HG03103 (cell line): ENCODE measurements at regions not wholly inside any gene's neighbourhood (a gene's known extent, or its start where the extent isn't known, plus 50 kb on each side); places are given as distances from the start of the nearest gene placed in this dataset.

Source experiments
- ATAC-seq: cut with Tn5 transposase; IDR thresholded peaks from one replicate; pipeline ENCODE4 v1.9.1; 2021; ENCODE audit warnings: low read depth; ENCODE audit not compliant: unreplicated experiment

- no peak for ATAC-seq
Measured at GRCh38 chr11:13104619-13105236, 95.6 kb downstream of the RASSF10 start.

GRCh38 chr11:13105237-13105844 lies 96.2 kb downstream of the RASSF10 start:
- no peak for ATAC-seq

- ATAC-seq, result no peak
Measured at GRCh38 chr11:13107544-13108044, 98.5 kb downstream of the RASSF10 start.

- ATAC-seq, result no peak
Measured at GRCh38 chr11:13108416-13108815, 99.3 kb downstream of the RASSF10 start.

- no peak for ATAC-seq
Measured at GRCh38 chr11:13109616-13110015, 100.5 kb downstream of the RASSF10 start.

GRCh38 chr11:13110145-13110544 lies 101.0 kb downstream of the RASSF10 start:
- ATAC-seq, result no peak

- no peak for ATAC-seq
Measured at GRCh38 chr11:13110929-13111812, 102.1 kb downstream of the RASSF10 start.

- ATAC-seq, result no peak
Measured at GRCh38 chr11:13111813-13112130, 102.7 kb downstream of the RASSF10 start.

GRCh38 chr11:13114566-13115379 lies 105.7 kb downstream of the RASSF10 start:
- no peak for ATAC-seq

- no peak for ATAC-seq
Measured at GRCh38 chr11:13115380-13115675, 106.2 kb downstream of the RASSF10 start.

- ATAC-seq, result no peak
Measured at GRCh38 chr11:13116491-13116890, 107.4 kb downstream of the RASSF10 start.

GRCh38 chr11:13117344-13117743 lies 108.2 kb downstream of the RASSF10 start:
- no peak for ATAC-seq

GRCh38 chr11:13118194-13118593 lies 109.1 kb downstream of the RASSF10 start:
- ATAC-seq, result no peak

GRCh38 chr11:13118650-13119049 lies 109.5 kb downstream of the RASSF10 start:
- no peak for ATAC-seq

- no peak for ATAC-seq
Measured at GRCh38 chr11:13119361-13119760, 110.2 kb downstream of the RASSF10 start.

- no peak for ATAC-seq
Measured at GRCh38 chr11:13119941-13120520, 110.9 kb downstream of the RASSF10 start.

- ATAC-seq, result no peak
Measured at GRCh38 chr11:13120691-13121090, 111.6 kb downstream of the RASSF10 start.

- ATAC-seq, result no peak
Measured at GRCh38 chr11:13126430-13126829, 117.3 kb downstream of the RASSF10 start.

- ATAC-seq, result no peak
Measured at GRCh38 chr11:13127161-13127560, 118.0 kb downstream of the RASSF10 start.

- no peak for ATAC-seq
Measured at GRCh38 chr11:13128354-13128753, 119.2 kb downstream of the RASSF10 start.

GRCh38 chr11:13134066-13134465 lies 125.0 kb downstream of the RASSF10 start:
- ATAC-seq, result no peak
